Adrenal gland (tissue), 9 donors: ENCODE measurements at regions not wholly inside any gene's neighbourhood (a gene's known extent, or its start where the extent isn't known, plus 50 kb on each side); places are given as distances from the start of the nearest gene placed in this dataset.
A peak's percentile ranks its signal among the peaks of the same experiment; 100 is the strongest.

Experiments used
- DNase-seq, 7 donors: peaks; one replicate each; pipeline ENCODE4 v3.0.0-alpha.2; 2019 to 2020
- H3K27ac ChIP-seq, 5 donors: fragments of 200-600 bp; sonication (generic) in 4 of 5; 1 replicate in 3 of 5; 2 replicates in 2 of 5; pipeline versions ENCODE4 v1.5.1 to v1.8.0; 2016 to 2020; ENCODE audit warnings: mild to moderate bottlenecking in 1 of 5
- H3K27me3 ChIP-seq: fragments of 200-600 bp; 2 replicates; pipeline ENCODE4 v1.8.0; 2021
- H3K36me3 ChIP-seq, 2 donors: fragments of 200-600 bp; replicated peaks in 1 of 2; 1 replicate in 1 of 2; 2 replicates in 1 of 2; pipeline versions ENCODE4 v1.5.1 to v1.8.0; 2018 to 2022
- H3K4me1 ChIP-seq, 2 donors: fragments of 200-600 bp; replicated peaks in 1 of 2; 1 replicate in 1 of 2; 2 replicates in 1 of 2; pipeline versions ENCODE4 v1.5.1 to v1.8.0; 2018 to 2021
- H3K4me3 ChIP-seq, 4 donors: fragments of 200-600 bp; sonication (generic) in 3 of 4; one replicate each; pipeline ENCODE4 v1.5.1; 2016 to 2018
- H3K9me3 ChIP-seq, 3 donors: fragments of 200-600 bp; sonication (generic) in 1 of 3; replicated peaks in 1 of 3; 1 replicate in 2 of 3; 2 replicates in 1 of 3; pipeline versions ENCODE4 v1.5.1 to v1.8.0; 2016 to 2021
- CTCF ChIP-seq, 6 experiments: fragments of 450-650 bp in 4 of 6; fragments of 200-600 bp in 2 of 6; sonication (generic) in 1 of 6; IDR thresholded peaks; 1 replicate in 5 of 6; 2 replicates in 1 of 6; pipeline versions ENCODE4 v1.5.1 to v1.8.0; 2016 to 2021; ENCODE audit warnings: antibody characterized with exemption in 6 of 6, mild to moderate bottlenecking in 2 of 6, moderate library complexity in 1 of 6
- POLR2A ChIP-seq, 2 donors: fragments of 450-650 bp; IDR thresholded peaks; one replicate each; pipeline ENCODE4 v1.6.1; 2017; ENCODE audit warnings: antibody characterized with exemption in 2 of 2, mild to moderate bottlenecking in 2 of 2, moderate library complexity in 1 of 2
- WGBS, 4 donors: extraction: QIAGEN DNeasy Blood & Tissue Kit in 2 of 4; methylation state at CpG; one replicate each; pipeline versions ENCODE4 v1.1.5 to v1.1.7; 2013 to 2017; 5-methylcytosine and 5-hydroxymethylcytosine counted together
- intact Hi-C, 2 donors: fragments of 100-400 bp; cut with DNase I; formaldehyde crosslinking; loops; one replicate each; pipeline versions ENCODE4 v1.14.1 to v1.15.0; 2022 to 2023
- donor health status: healthy with polysubstance abuse.
- donor health status: Bipolar disorder and iron deficiency.
- donor health status: DM: yes; HTN: yes; CAD: no.
- donor health status: DM: no; HTN: no; CAD: no.
- donor health status: DM: no; HTN: no; CAD: no.

GRCh38 chr5:62007457-62007856 is 298.5 kb upstream of the KIF2A start:
- Histone ChIP-seq H3K27ac (no peak overlapping the region), H3K4me3 (no peak overlapping the region), H3K9me3 (no peaks in the 10 kb centered on the region), H3K36me3 (no peaks in the 10 kb centered on the region), H3K4me1 (no peaks in the 10 kb centered on the region), H3K27me3 (no peaks in the 10 kb centered on the region)
- no peak for DNase-seq
- intact Hi-C loops = no loop called here
- TF ChIP-seq CTCF (IDR thresholded peaks at IDR 0.05) = no peak
- 61 to 83% (median 70%) methylated on average over 3 of the region's 3 CpGs for WGBS, 4 donors

- Histone ChIP-seq H3K9me3 (no peaks in the 10 kb centered on the region), H3K27ac (no peak overlapping the region), H3K4me1 (no peaks in the 10 kb centered on the region), H3K4me3 (no peak overlapping the region), H3K27me3 (no peaks in the 10 kb centered on the region), H3K36me3 (no peaks in the 10 kb centered on the region)
- DNase-seq = no peak
- whole genome bisulfite sequencing, 4 donors = 50 to 72% (median 69%) methylated on average over 5 of the region's 5 CpGs
- intact Hi-C loops = no loop called here
- TF ChIP-seq POLR2A (IDR thresholded peaks at IDR 0.05) = no peak
- no peak for TF ChIP-seq CTCF (IDR thresholded peaks at IDR 0.05)
Observed at GRCh38 chr5:62011089-62011664, 294.8 kb upstream of the KIF2A start.

GRCh38 chr5:62017092-62017491 is 288.9 kb upstream of the KIF2A start:
- peak in 3 of 7 donors; percentile 17 to 38 (median 27) for DNase-seq
- intact Hi-C loops = no loop called here
- WGBS, 4 donors = 79 to 86% (median 82%) methylated on average over 1 of the region's 1 CpG
- Histone ChIP-seq H3K9me3 (no peaks in the 10 kb centered on the region), H3K4me1 (no peaks in the 10 kb centered on the region), H3K4me3 (no peak overlapping the region), H3K36me3 (no peaks in the 10 kb centered on the region), H3K27me3 (no peaks in the 10 kb centered on the region), H3K27ac (no peak overlapping the region)
- no peak for TF ChIP-seq CTCF (IDR thresholded peaks at IDR 0.05)

- Histone ChIP-seq H3K4me3 (no peak overlapping the region), H3K27ac (no peak overlapping the region), H3K4me1 (no peaks in the 10 kb centered on the region), H3K9me3 (no peaks in the 10 kb centered on the region), H3K36me3 (no peaks in the 10 kb centered on the region), H3K27me3 (no peaks in the 10 kb centered on the region)
- TF ChIP-seq CTCF (IDR thresholded peaks at IDR 0.05) = no peak
- TF ChIP-seq POLR2A (IDR thresholded peaks at IDR 0.05) = no peak
- 55 to 68% (median 61%) methylated on average over 2 of the region's 2 CpGs for WGBS, 4 donors
- intact Hi-C loops = no loop called here
- DNase-seq = no peak
Observed at GRCh38 chr5:62029303-62029702, 276.7 kb upstream of the KIF2A start.
